ENCODE measurements at regions not wholly inside any gene's neighbourhood (a gene's known extent, or its start where the extent isn't known, plus 50 kb on each side); places are given as distances from the start of the nearest gene placed in this dataset.
A peak's percentile ranks its signal among the peaks of the same experiment; 100 is the strongest.

DNA sequence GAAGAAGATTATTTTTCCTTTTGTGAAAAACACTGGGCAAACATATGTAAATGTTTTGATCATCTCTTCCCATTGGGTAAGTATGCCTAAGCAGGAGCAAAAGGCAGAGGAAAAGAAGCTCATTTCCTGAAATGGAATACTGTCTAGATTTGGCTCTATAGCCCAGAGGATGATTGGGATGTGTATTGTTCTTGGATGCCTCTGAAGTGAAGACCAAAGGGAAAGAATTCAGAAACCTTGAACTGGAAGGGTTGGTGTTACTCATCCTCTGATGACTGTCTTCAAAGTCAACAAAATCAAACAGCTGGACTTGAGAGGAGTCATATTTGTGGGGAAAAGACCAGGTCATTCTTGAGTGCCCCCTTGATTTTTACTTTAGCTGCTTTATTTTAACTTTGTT, 112.6 kb upstream of the NT5C1B start:
- DNase-seq (ENCODE audit: low read depth) (peak; percentile 76), FAIRE-seq (no peak)
- TF ChIP-seq, protein P1, sequence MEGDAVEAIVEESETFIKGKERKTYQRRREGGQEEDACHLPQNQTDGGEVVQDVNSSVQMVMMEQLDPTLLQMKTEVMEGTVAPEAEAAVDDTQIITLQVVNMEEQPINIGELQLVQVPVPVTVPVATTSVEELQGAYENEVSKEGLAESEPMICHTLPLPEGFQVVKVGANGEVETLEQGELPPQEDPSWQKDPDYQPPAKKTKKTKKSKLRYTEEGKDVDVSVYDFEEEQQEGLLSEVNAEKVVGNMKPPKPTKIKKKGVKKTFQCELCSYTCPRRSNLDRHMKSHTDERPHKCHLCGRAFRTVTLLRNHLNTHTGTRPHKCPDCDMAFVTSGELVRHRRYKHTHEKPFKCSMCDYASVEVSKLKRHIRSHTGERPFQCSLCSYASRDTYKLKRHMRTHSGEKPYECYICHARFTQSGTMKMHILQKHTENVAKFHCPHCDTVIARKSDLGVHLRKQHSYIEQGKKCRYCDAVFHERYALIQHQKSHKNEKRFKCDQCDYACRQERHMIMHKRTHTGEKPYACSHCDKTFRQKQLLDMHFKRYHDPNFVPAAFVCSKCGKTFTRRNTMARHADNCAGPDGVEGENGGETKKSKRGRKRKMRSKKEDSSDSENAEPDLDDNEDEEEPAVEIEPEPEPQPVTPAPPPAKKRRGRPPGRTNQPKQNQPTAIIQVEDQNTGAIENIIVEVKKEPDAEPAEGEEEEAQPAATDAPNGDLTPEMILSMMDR (IDR thresholded peaks at IDR 0.05; ENCODE audit: insufficient read depth, low read length, severe bottlenecking): no peak
- Histone ChIP-seq H3K27me3 (ENCODE audit: control insufficient read depth, insufficient read depth, low read length) (no peaks in the 10 kb centered on the region), H3K36me3 (ENCODE audit: control insufficient read depth, insufficient read depth, low read length) (no peaks in the 10 kb centered on the region), H3K4me3 (ENCODE audit: low read depth, low read length) (no peak overlapping the region)

DNA sequence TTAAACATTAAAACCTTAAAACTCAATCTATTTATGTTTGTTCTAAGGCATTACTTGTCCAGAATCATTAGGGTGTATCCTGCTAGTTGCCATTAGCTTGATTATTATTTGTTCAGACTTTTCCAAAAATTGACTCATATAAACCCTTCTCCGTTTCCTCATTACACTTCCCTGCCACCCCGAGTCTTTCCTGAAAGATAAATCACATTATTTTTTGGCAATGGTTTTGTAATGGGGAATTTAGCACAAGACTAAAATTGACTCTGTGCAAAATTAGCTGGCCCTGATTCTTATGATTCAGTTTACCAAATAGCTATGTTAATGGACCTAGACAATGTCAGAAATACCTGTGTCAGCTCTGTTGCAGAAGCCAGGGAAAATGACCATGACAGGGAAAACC, 112.2 kb upstream of the NT5C1B start:
- Histone ChIP-seq H3K4me3 (ENCODE audit: low read depth, low read length) (no peak overlapping the region), H3K27me3 (ENCODE audit: control insufficient read depth, insufficient read depth, low read length) (no peaks in the 10 kb centered on the region), H3K36me3 (ENCODE audit: control insufficient read depth, insufficient read depth, low read length) (no peaks in the 10 kb centered on the region)
- DNase-seq (ENCODE audit: low read depth): no peak
- TF ChIP-seq, protein P1 (IDR thresholded peaks at IDR 0.05; ENCODE audit: insufficient read depth, low read length, severe bottlenecking): no peak
- FAIRE-seq: no peak

DNA sequence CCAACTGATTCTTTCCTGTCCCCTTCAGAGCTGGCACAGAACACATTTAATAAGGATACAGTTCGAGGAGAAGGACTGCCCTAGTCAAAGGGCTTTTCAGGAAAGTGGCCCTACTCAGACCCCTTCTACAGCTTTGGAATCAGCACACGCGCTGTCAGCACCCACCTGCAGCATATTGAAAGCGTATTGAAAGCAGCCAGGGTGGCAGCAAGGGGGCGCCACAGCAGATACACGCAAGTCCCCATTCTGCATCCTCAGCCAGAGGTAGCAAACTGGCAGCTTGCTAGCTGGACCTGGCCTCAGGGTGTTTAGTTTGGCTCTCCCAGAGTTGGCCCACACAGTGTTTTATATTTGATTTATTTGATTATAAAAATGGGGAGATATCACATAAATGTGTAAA, 101.0 kb upstream of the NT5C1B start:
- no peaks in the 10 kb centered on the region for H3K36me3 ChIP-seq (ENCODE audit: control insufficient read depth, insufficient read depth, low read length)
- no peak overlapping the region for H3K4me3 ChIP-seq (ENCODE audit: low read depth, low read length)
- DNase-seq (ENCODE audit: low read depth): no peak
- TF ChIP-seq, protein P1 (IDR thresholded peaks at IDR 0.05; ENCODE audit: insufficient read depth, low read length, severe bottlenecking): peak; percentile 15
- FAIRE-seq: no peak
- no peaks in the 10 kb centered on the region for H3K27me3 ChIP-seq (ENCODE audit: control insufficient read depth, insufficient read depth, low read length)

DNA sequence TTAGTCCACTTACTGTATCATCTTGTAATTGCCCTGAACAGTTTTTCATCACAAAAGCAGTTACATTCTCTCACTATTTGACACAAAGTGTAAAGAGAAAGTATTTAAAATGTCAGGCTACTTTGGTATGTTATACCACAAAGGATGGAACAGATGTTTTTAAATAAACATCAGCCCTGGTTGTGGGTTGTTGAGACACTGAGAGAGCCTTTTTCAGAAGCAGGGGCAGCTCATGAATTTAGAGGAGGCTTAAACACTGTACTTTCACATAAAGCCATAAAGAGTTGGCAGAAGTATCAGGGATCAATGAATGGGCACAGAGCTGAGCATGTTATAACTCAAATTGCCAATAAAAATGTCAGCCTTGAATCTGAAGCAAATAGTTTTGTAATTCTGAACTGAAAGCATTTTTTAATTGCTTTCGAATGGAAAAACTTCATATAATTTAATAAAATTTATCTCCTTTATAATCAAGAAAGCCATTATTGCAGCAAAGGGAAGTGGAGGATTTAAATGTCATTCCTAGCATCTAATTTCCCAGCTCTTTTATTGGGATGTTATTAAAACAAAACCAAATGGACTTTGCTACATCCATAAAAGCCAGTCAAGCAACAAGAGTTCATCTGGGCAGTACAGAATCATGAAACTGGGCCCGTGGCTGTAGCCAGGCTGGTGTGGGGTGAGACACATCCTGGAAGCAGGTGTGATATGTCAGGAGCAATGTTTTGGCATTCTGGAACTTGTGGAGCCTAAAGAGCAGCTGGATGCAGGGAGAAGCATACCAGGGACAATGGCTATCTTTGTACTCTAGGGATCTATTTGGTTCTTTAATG, 95.1 kb upstream of the NT5C1B start:
- H3K4me3 ChIP-seq (ENCODE audit: low read depth, low read length): no peak overlapping the region
- FAIRE-seq (no peak), DNase-seq (ENCODE audit: low read depth) (no peak)
- TF ChIP-seq, protein P1 (IDR thresholded peaks at IDR 0.05; ENCODE audit: insufficient read depth, low read length, severe bottlenecking): no peak
- no peaks in the 10 kb centered on the region for H3K36me3 ChIP-seq (ENCODE audit: control insufficient read depth, insufficient read depth, low read length)
- no peaks in the 10 kb centered on the region for H3K27me3 ChIP-seq (ENCODE audit: control insufficient read depth, insufficient read depth, low read length)

DNA sequence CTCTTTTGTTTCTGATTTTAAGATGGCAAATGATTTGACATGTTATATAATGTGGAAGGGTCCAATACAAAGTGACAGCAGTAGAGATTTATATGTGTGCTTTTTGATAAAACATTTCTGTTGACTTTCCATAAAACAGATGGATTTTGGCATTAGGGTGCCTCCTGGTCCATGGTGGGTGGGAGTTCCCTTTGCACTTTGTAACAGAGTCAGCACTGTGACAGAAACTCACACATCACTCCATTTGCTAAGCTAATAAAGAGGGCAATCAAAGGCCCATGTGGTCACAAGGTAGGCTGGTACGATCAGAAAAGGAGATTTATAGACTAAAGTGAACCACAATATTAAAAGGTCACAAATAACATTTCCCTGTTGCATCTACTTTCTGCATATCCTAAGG, 93.3 kb upstream of the NT5C1B start:
- no peak for FAIRE-seq

More for the DNA sequence above, 93.3 kb upstream of the NT5C1B start:
- H3K4me3 ChIP-seq (ENCODE audit: low read depth, low read length): no peak overlapping the region
- H3K27me3 ChIP-seq (ENCODE audit: control insufficient read depth, insufficient read depth, low read length): no peaks in the 10 kb centered on the region
- no peak for DNase-seq (ENCODE audit: low read depth)
- no peaks in the 10 kb centered on the region for H3K36me3 ChIP-seq (ENCODE audit: control insufficient read depth, insufficient read depth, low read length)
- TF ChIP-seq, protein P1 (IDR thresholded peaks at IDR 0.05; ENCODE audit: insufficient read depth, low read length, severe bottlenecking): no peak
